GM12865 (cell line): ENCODE measurements at regions not wholly inside any gene's neighbourhood (a gene's known extent, or its start where the extent isn't known, plus 50 kb on each side); places are given as distances from the start of the nearest gene placed in this dataset.

ENCODE experiments used
- DNase-seq: peaks from one replicate; pipeline ENCODE4 v3.0.0; 2010; ENCODE audit warnings: low read depth
- H3K4me3 ChIP-seq: 2 replicates; pipeline ENCODE4 v1.5.1; 2011; ENCODE audit warnings: mild to moderate bottlenecking, low read depth, low read length, control low read depth
- TF ChIP-seq, protein P1 (sequence below): IDR thresholded peaks from 2 replicates; pipeline ENCODE4 v1.5.1; 2011; ENCODE audit warnings: low read length, control low read depth, low read depth, inconsistent platforms; ENCODE audit not compliant: insufficient read depth; ENCODE audit errors: missing control alignments

DNA sequence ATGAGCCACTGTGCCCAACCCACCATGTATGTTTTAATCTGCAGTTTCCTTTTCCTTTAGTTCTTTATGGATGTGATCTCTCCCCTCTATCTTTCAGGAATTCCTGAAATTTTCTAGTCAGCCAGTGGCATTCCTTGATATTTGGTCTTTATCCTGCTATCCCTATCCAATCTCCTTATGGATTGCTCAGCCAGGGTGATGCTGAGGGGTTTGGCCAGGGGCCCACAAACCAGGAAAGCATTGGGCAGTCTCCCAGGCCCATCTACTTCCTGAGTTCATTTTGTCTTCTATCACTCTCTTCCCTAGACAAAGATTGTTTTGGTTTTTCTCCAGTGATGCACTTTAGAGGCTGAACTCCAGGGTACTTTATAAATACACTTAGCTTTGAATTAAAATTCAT, 115.9 kb downstream of the KATNIP start:
- no peak overlapping the region for H3K4me3 ChIP-seq
- DNase-seq = no peak
- TF ChIP-seq, protein P1, sequence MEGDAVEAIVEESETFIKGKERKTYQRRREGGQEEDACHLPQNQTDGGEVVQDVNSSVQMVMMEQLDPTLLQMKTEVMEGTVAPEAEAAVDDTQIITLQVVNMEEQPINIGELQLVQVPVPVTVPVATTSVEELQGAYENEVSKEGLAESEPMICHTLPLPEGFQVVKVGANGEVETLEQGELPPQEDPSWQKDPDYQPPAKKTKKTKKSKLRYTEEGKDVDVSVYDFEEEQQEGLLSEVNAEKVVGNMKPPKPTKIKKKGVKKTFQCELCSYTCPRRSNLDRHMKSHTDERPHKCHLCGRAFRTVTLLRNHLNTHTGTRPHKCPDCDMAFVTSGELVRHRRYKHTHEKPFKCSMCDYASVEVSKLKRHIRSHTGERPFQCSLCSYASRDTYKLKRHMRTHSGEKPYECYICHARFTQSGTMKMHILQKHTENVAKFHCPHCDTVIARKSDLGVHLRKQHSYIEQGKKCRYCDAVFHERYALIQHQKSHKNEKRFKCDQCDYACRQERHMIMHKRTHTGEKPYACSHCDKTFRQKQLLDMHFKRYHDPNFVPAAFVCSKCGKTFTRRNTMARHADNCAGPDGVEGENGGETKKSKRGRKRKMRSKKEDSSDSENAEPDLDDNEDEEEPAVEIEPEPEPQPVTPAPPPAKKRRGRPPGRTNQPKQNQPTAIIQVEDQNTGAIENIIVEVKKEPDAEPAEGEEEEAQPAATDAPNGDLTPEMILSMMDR = no peak

DNA sequence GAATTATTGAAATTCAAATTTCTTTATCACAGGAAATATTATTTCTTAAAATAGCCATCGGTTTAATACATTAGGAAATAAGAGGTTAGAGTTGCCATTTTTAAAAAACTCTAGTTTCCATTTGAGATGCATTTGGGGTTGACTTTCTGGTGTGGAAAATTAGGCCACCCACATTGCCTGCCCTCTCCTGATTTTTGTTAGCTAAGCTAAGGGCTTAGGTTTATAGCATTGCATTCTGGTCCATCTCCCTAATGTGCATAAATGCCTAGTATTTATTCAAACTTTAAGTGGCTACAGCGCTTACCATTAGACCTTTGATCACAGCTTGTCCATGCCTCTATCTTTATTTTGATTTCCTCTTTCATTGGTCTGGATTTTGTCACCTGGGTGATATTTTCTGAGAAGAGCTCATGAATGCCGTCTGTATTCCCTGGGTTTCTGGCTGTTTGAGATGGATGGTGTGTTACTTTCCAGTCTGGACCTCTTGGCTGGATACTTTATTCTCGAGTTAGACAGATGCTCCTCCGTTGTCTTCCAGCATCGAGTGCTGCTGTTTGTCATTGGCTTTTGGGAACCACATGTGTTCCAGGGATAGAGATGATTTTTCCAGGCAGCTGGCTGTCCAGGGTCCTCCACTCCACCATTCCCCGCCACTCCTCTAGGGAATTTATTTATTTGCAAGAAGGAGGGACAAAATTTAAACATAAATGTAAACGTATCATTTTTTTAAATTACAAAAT, 120.3 kb downstream of the KATNIP start:
- TF ChIP-seq, protein P1 = no peak
- DNase-seq = no peak
- no peak overlapping the region for H3K4me3 ChIP-seq

DNA sequence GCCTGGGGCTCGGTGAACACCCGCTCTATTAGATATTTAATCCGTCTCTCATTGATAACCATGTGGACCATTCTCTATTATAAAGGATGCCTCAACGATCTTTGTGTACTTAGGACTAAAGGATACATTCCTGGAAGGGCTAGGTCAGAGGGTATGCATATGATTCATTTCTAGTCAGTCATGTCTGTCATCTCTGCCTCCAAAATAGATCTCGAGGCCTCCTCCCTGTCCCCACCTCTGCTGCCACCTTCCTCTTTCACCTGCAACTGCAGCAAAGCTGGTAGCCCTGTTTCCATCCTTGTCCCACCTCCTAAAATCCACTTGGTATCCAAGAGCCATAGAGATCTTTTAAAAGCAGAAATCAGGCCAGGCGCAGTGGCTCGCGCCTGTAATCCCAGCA, 121.5 kb downstream of the KATNIP start:
- TF ChIP-seq, protein P1 = no peak
- no peak overlapping the region for H3K4me3 ChIP-seq
- DNase-seq = no peak

DNA sequence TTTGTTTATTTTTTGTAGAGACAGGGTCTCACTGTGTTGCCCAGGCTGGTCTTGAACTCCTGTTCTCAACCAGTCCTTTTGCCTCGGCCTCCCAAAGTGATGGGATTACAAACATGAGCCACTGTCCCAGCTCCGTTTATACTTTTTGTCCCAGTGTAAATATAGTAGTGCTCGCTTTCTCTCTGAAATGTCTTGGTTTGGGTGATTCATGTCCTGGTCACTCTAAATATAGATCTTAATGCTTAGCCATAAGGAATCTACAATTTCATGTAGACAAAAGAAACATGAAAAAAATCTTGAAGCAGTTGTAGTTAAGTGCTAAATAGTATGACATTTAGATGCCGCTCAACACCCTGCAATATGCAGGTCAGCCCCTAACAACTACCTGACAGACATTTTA, 126.9 kb downstream of the KATNIP start:
- DNase-seq = no peak
- no peak overlapping the region for H3K4me3 ChIP-seq
- TF ChIP-seq, protein P1 = no peak

DNA sequence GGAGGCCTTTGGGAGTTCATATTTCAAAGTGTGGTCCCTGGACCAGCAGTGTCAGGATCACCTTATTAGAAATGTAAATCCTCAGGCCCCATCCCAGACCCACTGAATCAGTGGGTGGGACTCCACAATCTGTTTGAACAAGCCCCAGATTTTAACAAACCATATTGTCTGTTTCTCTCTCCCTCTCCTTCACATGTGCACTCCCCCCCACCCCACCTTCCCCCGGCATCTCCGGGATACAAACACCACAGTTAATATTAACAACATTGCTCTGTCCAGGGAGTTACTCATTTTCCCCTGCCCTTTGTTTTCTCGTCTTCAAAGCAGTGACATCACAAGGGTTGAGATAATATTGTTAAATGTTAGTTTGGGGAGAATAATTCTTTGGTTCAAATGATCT, 127.3 kb downstream of the KATNIP start:
- TF ChIP-seq, protein P1 = no peak
- no peak overlapping the region for H3K4me3 ChIP-seq
- no peak for DNase-seq

DNA sequence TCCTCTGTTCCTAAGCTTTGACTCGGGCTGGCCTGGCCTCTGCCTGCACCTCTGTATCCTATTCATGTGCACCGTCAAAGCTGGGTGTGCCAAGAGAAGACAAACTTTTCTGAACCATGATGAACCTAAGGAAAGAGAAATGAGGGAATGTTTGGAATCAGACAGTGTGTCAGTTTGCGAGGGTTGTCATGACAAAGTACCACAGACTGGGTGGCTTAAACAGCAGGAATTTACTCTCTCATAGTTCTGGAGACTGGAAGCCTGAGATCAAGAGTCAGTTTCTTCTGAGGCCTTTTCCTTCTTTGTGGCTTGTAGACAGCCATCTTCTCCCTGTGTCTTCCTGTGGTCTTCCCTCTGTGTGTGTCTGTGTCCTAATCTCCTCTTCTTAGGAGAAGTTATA, 129.0 kb downstream of the KATNIP start:
- TF ChIP-seq, protein P1 = no peak
- H3K4me3 ChIP-seq = no peak overlapping the region
- no peak for DNase-seq

DNA sequence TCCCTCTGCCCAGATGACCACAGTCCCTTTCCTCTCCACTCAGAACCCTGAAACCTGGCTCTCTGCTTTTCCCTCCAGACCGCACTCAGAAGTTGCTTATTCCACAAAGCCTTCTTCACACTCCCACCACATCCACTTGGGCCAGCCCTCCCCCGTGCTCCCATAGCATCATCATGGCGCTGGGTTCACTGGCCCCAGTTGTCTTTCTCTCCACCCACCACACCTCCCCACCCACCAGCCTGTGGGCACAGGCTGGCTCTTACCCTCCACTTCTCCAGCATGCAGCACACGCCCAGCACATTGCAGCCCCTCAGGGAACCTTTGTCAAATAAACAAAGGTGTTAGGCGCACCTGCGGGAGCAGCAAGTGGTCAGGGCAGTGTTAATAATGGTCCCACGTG, 130.0 kb downstream of the KATNIP start:
- no peak for DNase-seq
- no peak overlapping the region for H3K4me3 ChIP-seq
- TF ChIP-seq, protein P1 = no peak
